HG03520 (cell line): ENCODE measurements at regions not wholly inside any gene's neighbourhood (a gene's known extent, or its start where the extent isn't known, plus 50 kb on each side); places are given as distances from the start of the nearest gene placed in this dataset.
"Not testable (repeated sequence)": the region's sequence is repeated elsewhere in the genome, so short reads cannot be mapped to it uniquely, and the experiment has no call there.

ENCODE experiments used
- ATAC-seq: cut with Tn5 transposase; IDR thresholded peaks from one replicate; pipeline ENCODE4 v1.9.1; 2021; ENCODE audit warnings: mild to moderate bottlenecking, moderate library complexity; ENCODE audit not compliant: unreplicated experiment

GRCh38 chr2:156006721-156007618, 325.6 kb downstream of the NR4A2 start:
- no peak for ATAC-seq

- no peak for ATAC-seq
Observed at GRCh38 chr2:156005999-156006712, 326.4 kb downstream of the NR4A2 start.

GRCh38 chr2:156005531-156005930, 327.0 kb downstream of the NR4A2 start:
- ATAC-seq, result no peak

GRCh38 chr2:156004459-156004858, 328.1 kb downstream of the NR4A2 start:
- ATAC-seq, result no peak

GRCh38 chr2:156003780-156004179, 328.7 kb downstream of the NR4A2 start:
- no peak for ATAC-seq

GRCh38 chr2:156001851-156002250, 330.7 kb downstream of the NR4A2 start:
- no peak for ATAC-seq

- ATAC-seq, result no peak
Observed at GRCh38 chr2:155997538-155997937, 335.0 kb downstream of the NR4A2 start.

GRCh38 chr2:155994315-155994714, 338.2 kb downstream of the NR4A2 start:
- ATAC-seq, result no peak

- ATAC-seq, result no peak
Observed at GRCh38 chr2:155983845-155984244, 348.7 kb downstream of the NR4A2 start.

- ATAC-seq, result no peak
Observed at GRCh38 chr2:155982135-155982534, 350.4 kb downstream of the NR4A2 start.

GRCh38 chr2:155980941-155981560, 351.5 kb downstream of the NR4A2 start:
- peak; percentile 85 for ATAC-seq

GRCh38 chr2:155975734-155976133, 356.8 kb downstream of the NR4A2 start:
- ATAC-seq, result no peak

GRCh38 chr2:155972916-155973315, 359.6 kb downstream of the NR4A2 start:
- no peak for ATAC-seq

- not testable (repeated sequence) for ATAC-seq
Observed at GRCh38 chr2:155966064-155966471, 366.5 kb downstream of the NR4A2 start.

GRCh38 chr2:155965415-155966063, 367.0 kb downstream of the NR4A2 start:
- ATAC-seq, result no peak

- no peak for ATAC-seq
Observed at GRCh38 chr2:155961641-155962040, 370.9 kb downstream of the NR4A2 start.

- ATAC-seq, result no peak
Observed at GRCh38 chr2:155958834-155959233, 373.7 kb downstream of the NR4A2 start.

- no peak for ATAC-seq
Observed at GRCh38 chr2:155947069-155947468, 385.5 kb downstream of the NR4A2 start.

GRCh38 chr2:155944218-155944617, 388.3 kb downstream of the NR4A2 start:
- no peak for ATAC-seq

- no peak for ATAC-seq
Observed at GRCh38 chr2:155930312-155930711, 402.2 kb downstream of the NR4A2 start.

- no peak for ATAC-seq
Observed at GRCh38 chr2:155917380-155917779, 415.1 kb downstream of the NR4A2 start.
